WTC11 (cell line): ENCODE measurements at regions not wholly inside any gene's neighbourhood (a gene's known extent, or its start where the extent isn't known, plus 50 kb on each side); places are given as distances from the start of the nearest gene placed in this dataset.

Experiments
- ATAC-seq: fragments of 200-7000 bp; cut with Tn5 transposase; 2 replicates; pipeline ENCODE4 v1.10.0; 2021; ENCODE audit warnings: mild to moderate bottlenecking, moderate library complexity
- CTCF ChIA-PET: fragments of 300-600 bp; sonication (Branson Sonifier 250); formaldehyde crosslinking; loops from one replicate; lab custom pipeline; 2021; ENCODE audit warnings: antibody characterized with exemption; lab: Charles Lee
- POLR2A ChIA-PET: fragments of 350-600 bp; sonication (Branson Sonifier 250); formaldehyde crosslinking; loops from one replicate; lab custom pipeline; 2021; ENCODE audit warnings: antibody characterized with exemption; lab: Charles Lee
- DNase-seq: peaks from one replicate; pipeline ENCODE4 v3.0.0; 2021; ENCODE audit warnings: low spot score
- H3K27ac Mint-ChIP-seq: 2 replicates; pipeline ENCODE4 v1.8.0; 2021; ENCODE audit warnings: mixed read lengths
- H3K27me3 Mint-ChIP-seq: 2 replicates; pipeline ENCODE4 v1.8.0; 2021; ENCODE audit warnings: low read depth, mild to moderate bottlenecking, moderate library complexity, mixed read lengths
- H3K36me3 Mint-ChIP-seq: 2 replicates; pipeline ENCODE4 v1.8.0; 2021; ENCODE audit warnings: mixed read lengths
- H3K4me1 Mint-ChIP-seq: 2 replicates; pipeline ENCODE4 v1.8.0; 2022; ENCODE audit warnings: mixed read lengths
- H3K4me3 Mint-ChIP-seq: 2 replicates; pipeline ENCODE4 v1.8.0; 2021; ENCODE audit warnings: mild to moderate bottlenecking, moderate library complexity, mixed read lengths
- H3K9me3 Mint-ChIP-seq: 2 replicates; pipeline ENCODE4 v1.8.0; 2021; ENCODE audit warnings: mixed read lengths
- ARID4B ChIP-seq: sonication (generic); formaldehyde crosslinking; IDR thresholded peaks from 2 replicates; pipeline ENCODE4 v1.8.0; 2023; ENCODE audit warnings: missing genetic modification reagents, mild to moderate bottlenecking, borderline replicate concordance
- CTCF ChIP-seq: fragments of 200-600 bp; IDR thresholded peaks from 2 replicates; pipeline ENCODE4 v1.8.0; 2022; ENCODE audit warnings: antibody characterized with exemption
- GABPB1 ChIP-seq: sonication (generic); formaldehyde crosslinking; IDR thresholded peaks from 2 replicates; pipeline ENCODE4 v1.8.1; 2023; ENCODE audit warnings: mild to moderate bottlenecking, missing genetic modification reagents
- JUN ChIP-seq: sonication (generic); formaldehyde crosslinking; IDR thresholded peaks from 2 replicates; pipeline ENCODE4 v1.8.0; 2023; ENCODE audit warnings: mild to moderate bottlenecking, missing genetic modification reagents
- NFE2L1 ChIP-seq: sonication (generic); formaldehyde crosslinking; IDR thresholded peaks from 2 replicates; pipeline ENCODE4 v1.8.1; 2023; ENCODE audit warnings: missing genetic modification reagents
- NR2C2 ChIP-seq: sonication (generic); formaldehyde crosslinking; IDR thresholded peaks from 2 replicates; pipeline ENCODE4 v1.8.0; 2022; ENCODE audit warnings: mild to moderate bottlenecking, missing genetic modification reagents
- SOX15 ChIP-seq: fragments of 250-450 bp; sonication (Bioruptor Pico); IDR thresholded peaks from 2 replicates; pipeline ENCODE4 v1.9.0; 2021; ENCODE audit warnings: mild to moderate bottlenecking
- USF1 ChIP-seq: sonication (generic); formaldehyde crosslinking; IDR thresholded peaks from 2 replicates; pipeline ENCODE4 v1.8.0; 2022; ENCODE audit warnings: mild to moderate bottlenecking, missing genetic modification reagents
- ZNF281 ChIP-seq: sonication (generic); formaldehyde crosslinking; IDR thresholded peaks from 2 replicates; pipeline ENCODE4 v1.8.0; 2023; ENCODE audit warnings: mild to moderate bottlenecking, missing genetic modification reagents
- ZNF416 ChIP-seq: fragments of 250-450 bp; sonication (Bioruptor Pico); IDR thresholded peaks from 2 replicates; pipeline ENCODE4 v1.9.0; 2021; ENCODE audit warnings: mild to moderate bottlenecking, inconsistent platforms
- ZNF425 ChIP-seq: fragments of 250-450 bp; sonication (Bioruptor Pico); conservative IDR thresholded peaks from 2 replicates; pipeline ENCODE4 v1.9.0; 2021; ENCODE audit warnings: mild to moderate bottlenecking
- ZNF671 ChIP-seq: fragments of 250-450 bp; sonication (Bioruptor Pico); IDR thresholded peaks from 2 replicates; pipeline ENCODE4 v1.8.0; 2021; ENCODE audit warnings: mild to moderate bottlenecking
- TF ChIP-seq, protein P1 (sequence below): sonication (generic); formaldehyde crosslinking; IDR thresholded peaks from 2 replicates; pipeline ENCODE4 v1.8.0; 2022; ENCODE audit warnings: mild to moderate bottlenecking, missing genetic modification reagents
- TF ChIP-seq, protein P2 (sequence below): fragments of 250-450 bp; sonication (Bioruptor Pico); IDR thresholded peaks from 2 replicates; pipeline ENCODE4 v1.8.0; 2021; ENCODE audit warnings: mild to moderate bottlenecking

DNA sequence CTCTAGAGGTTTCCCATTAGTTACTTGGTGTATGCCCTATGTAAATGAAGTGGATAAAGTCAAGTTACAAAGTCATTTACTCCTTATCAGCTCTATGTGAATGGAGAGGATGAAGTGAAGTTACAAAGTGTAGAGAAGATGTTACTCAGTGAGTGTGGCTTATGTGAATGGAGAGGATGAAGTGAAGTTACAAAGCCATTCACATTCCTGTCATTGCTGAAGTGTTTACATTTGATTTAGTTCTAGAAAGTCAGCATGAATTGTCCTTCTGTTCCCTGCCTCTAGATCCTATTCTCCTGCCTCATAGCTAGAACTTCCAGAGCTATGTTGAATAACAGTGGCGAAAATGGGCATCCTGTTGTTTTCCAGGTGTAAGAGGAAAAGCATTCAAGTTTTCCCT, 880.1 kb downstream of the DNAJB9 start:
- Mint-ChIP-seq H3K9me3 (peaks cover 28% of the 10 kb centered on the region), H3K4me1 (peaks cover 6% of the 10 kb centered on the region), H3K4me3 (no peak overlapping the region), H3K36me3 (peaks cover 16% of the 10 kb centered on the region), H3K27me3 (no peaks in the 10 kb centered on the region; the same call in 1 of the 2 replicates), H3K27ac (no peak overlapping the region)
- ChIA-PET CTCF (no interaction called here), POLR2A (no interaction called here)
- no peak for TF ChIP-seq ZNF281 (CRISPR knock-in tag)
- TF ChIP-seq, protein P1, sequence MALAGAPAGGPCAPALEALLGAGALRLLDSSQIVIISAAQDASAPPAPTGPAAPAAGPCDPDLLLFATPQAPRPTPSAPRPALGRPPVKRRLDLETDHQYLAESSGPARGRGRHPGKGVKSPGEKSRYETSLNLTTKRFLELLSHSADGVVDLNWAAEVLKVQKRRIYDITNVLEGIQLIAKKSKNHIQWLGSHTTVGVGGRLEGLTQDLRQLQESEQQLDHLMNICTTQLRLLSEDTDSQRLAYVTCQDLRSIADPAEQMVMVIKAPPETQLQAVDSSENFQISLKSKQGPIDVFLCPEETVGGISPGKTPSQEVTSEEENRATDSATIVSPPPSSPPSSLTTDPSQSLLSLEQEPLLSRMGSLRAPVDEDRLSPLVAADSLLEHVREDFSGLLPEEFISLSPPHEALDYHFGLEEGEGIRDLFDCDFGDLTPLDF (CRISPR knock-in tag): no peak
- no peak for TF ChIP-seq NR2C2 (CRISPR knock-in tag)
- TF ChIP-seq, protein P2, sequence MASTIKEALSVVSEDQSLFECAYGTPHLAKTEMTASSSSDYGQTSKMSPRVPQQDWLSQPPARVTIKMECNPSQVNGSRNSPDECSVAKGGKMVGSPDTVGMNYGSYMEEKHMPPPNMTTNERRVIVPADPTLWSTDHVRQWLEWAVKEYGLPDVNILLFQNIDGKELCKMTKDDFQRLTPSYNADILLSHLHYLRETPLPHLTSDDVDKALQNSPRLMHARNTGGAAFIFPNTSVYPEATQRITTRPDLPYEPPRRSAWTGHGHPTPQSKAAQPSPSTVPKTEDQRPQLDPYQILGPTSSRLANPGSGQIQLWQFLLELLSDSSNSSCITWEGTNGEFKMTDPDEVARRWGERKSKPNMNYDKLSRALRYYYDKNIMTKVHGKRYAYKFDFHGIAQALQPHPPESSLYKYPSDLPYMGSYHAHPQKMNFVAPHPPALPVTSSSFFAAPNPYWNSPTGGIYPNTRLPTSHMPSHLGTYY (CRISPR knock-in tag): no peak
- DNase-seq (no peak), ATAC-seq (no peak; the same call in none of the 2 replicates)

DNA sequence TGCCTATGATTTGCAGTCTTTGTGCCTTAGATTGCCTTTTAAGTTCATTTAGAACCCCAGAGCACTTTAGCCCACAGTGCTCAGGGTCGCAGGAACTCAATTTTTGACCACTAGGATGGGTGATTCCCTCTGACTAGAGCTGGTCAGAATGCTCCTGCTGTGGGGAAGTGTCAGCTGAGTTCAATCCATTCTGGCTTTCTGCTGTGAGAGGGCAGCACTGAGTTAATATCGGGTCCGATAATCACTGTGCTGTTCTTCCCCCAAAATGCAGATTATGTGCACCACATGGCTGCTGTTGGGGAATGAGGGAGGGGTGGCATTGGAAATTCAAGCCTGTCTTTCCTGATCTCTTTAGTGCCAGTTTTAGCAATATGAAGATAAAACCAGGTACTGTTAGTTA, 886.4 kb downstream of the DNAJB9 start:
- peak; percentile 17 for DNase-seq
- TF ChIP-seq ZNF671 (no peak), ZNF416 (CRISPR knock-in tag) (no peak), ZNF425 (no peak), GABPB1 (no peak), SOX15 (no peak), JUN (no peak), CTCF (0 out of 2 replicates have a peak, but pooled peaks have one; percentile 17), USF1 (CRISPR knock-in tag) (no peak)

DNA sequence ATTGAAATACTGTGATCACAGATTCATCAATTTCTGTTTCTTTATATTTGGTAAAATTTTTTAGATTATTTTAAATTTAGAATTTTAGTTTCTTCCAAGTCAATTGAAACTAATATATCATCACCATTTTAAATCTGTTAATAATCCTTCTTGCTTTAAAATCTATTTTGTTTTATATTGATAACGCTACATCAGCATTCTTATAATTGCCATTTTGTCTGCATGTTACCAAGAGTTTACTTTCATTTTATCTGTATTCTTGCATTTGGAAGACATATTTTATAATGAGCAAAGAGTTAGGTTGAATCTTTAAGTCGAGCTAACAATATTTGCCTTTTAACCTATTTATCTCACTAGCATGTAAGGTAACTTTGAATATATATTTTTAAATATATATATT, 890.6 kb downstream of the DNAJB9 start:
- no peak overlapping the region for H3K4me3 Mint-ChIP-seq
- no peak overlapping the region for H3K27ac Mint-ChIP-seq
- POLR2A ChIA-PET: no interaction called here
- CTCF ChIA-PET: no interaction called here
- H3K27me3 Mint-ChIP-seq: no peaks in the 10 kb centered on the region
- ATAC-seq: no peak
- DNase-seq: no peak
- H3K4me1 Mint-ChIP-seq: no peaks in the 10 kb centered on the region
- H3K36me3 Mint-ChIP-seq: no peaks in the 10 kb centered on the region
- H3K9me3 Mint-ChIP-seq: peaks cover 8% of the 10 kb centered on the region
- no peak for TF ChIP-seq NFE2L1 (CRISPR knock-in tag)
- no peak for TF ChIP-seq ARID4B (CRISPR knock-in tag)

More for the DNA sequence above, 886.4 kb downstream of the DNAJB9 start:
- H3K4me3 Mint-ChIP-seq: no peak overlapping the region
- ChIA-PET CTCF (interaction anchor here (0.6 to 1.6 kb wide), 4 partner anchors 9 to 483 kb away, joined by 3 to 6 read pairs (median 3); no protein-coding TSS in a partner anchor), POLR2A (no interaction called here)
- H3K9me3 Mint-ChIP-seq: peaks cover 41% of the 10 kb centered on the region
- no peaks in the 10 kb centered on the region for H3K4me1 Mint-ChIP-seq
- no peaks in the 10 kb centered on the region; the same call in 1 of the 2 replicates for H3K27me3 Mint-ChIP-seq
- H3K27ac Mint-ChIP-seq: no peak overlapping the region
- ATAC-seq: peak; percentile 95
- peaks cover 16% of the 10 kb centered on the region for H3K36me3 Mint-ChIP-seq
